OCI-LY3 (cell line): ENCODE measurements at regions not wholly inside any gene's neighbourhood (a gene's known extent, or its start where the extent isn't known, plus 50 kb on each side); places are given as distances from the start of the nearest gene placed in this dataset.

Experiments used
- H2AFZ ChIP-seq: fragments of 200-600, 300-600 bp; shearing (Covaris generic); 2 replicates; pipeline ENCODE4 v1.6.0; 2014; ENCODE audit warnings: antibody characterized with exemption, low read depth, low read length
- H3K27ac ChIP-seq: fragments of 200-600, 300-600 bp; sonication (generic); 2 replicates; pipeline ENCODE4 v1.5.1; 2014; ENCODE audit warnings: mild to moderate bottlenecking, low read length, moderate library complexity, mixed read lengths
- H3K27me3 ChIP-seq: fragments of 200-600, 300-600 bp; sonication (generic); 2 replicates; pipeline ENCODE4 v1.6.1; 2014; ENCODE audit warnings: low read depth, low read length, mixed read lengths
- H3K36me3 ChIP-seq: fragments of 200-600, 300-600 bp; sonication (generic); replicated peaks from 2 replicates; pipeline ENCODE3; 2014; ENCODE audit warnings: low read depth, low read length, mixed read lengths
- H3K4me1 ChIP-seq: fragments of 300-600, 200-600 bp; sonication (generic); 2 replicates; pipeline ENCODE4 v1.6.1; 2014; ENCODE audit warnings: low read length, mixed read lengths
- H3K4me2 ChIP-seq: fragments of 200-600, 300-600 bp; sonication (generic); 2 replicates; pipeline ENCODE4 v1.6.1; 2014; ENCODE audit warnings: low read length, mixed read lengths
- H3K4me3 ChIP-seq: fragments of 300-600, 200-600 bp; sonication (generic); 2 replicates; pipeline ENCODE4 v1.5.1; 2014; ENCODE audit warnings: antibody characterized with exemption, mild to moderate bottlenecking, low read length, moderate library complexity
- H3K79me2 ChIP-seq: fragments of 300-600, 200-600 bp; shearing (Covaris generic); 2 replicates; pipeline ENCODE4 v1.6.1; 2014; ENCODE audit warnings: mild to moderate bottlenecking, low read length, mixed read lengths
- H3K9ac ChIP-seq: fragments of 300-600, 200-600 bp; shearing (Covaris generic); 2 replicates; pipeline ENCODE4 v1.6.0; 2014; ENCODE audit warnings: mild to moderate bottlenecking, low read length, moderate library complexity
- H3K9me3 ChIP-seq: fragments of 200-600, 300-600 bp; shearing (Covaris generic); 2 replicates; pipeline ENCODE4 v1.6.1; 2014; ENCODE audit warnings: low read length, mixed read lengths; ENCODE audit not compliant: insufficient read depth
- H4K20me1 ChIP-seq: fragments of 200-600, 300-600 bp; sonication (generic); 2 replicates; pipeline ENCODE4 v1.6.1; 2016; ENCODE audit warnings: low read length, mixed read lengths; ENCODE audit not compliant: insufficient read depth
- EZH2phosphoT487 ChIP-seq: fragments of 200-600 bp; shearing (Covaris generic); IDR thresholded peaks from 2 replicates; pipeline ENCODE4 v1.6.1; 2018; ENCODE audit warnings: antibody characterized with exemption, mixed run types, low read depth
- TF ChIP-seq, protein P1 (sequence below): fragments of 200-600, 300-600 bp; sonication (generic); IDR thresholded peaks from 2 replicates; pipeline ENCODE4 v1.5.1; 2014; ENCODE audit warnings: antibody characterized with exemption, low read length, low read depth

GRCh38 chr6:122223251-122223650 lies 176.2 kb upstream of the HSF2 start:
- no peak overlapping the region for H3K9ac ChIP-seq
- H3K9me3 ChIP-seq, result no peaks in the 10 kb centered on the region
- H4K20me1 ChIP-seq, result no peaks in the 10 kb centered on the region
- H3K27ac ChIP-seq, result no peak overlapping the region
- H3K36me3 ChIP-seq, result no peaks in the 10 kb centered on the region
- no peak overlapping the region for H3K4me3 ChIP-seq
- H2AFZ ChIP-seq, result no peak overlapping the region
- TF ChIP-seq, protein P1, sequence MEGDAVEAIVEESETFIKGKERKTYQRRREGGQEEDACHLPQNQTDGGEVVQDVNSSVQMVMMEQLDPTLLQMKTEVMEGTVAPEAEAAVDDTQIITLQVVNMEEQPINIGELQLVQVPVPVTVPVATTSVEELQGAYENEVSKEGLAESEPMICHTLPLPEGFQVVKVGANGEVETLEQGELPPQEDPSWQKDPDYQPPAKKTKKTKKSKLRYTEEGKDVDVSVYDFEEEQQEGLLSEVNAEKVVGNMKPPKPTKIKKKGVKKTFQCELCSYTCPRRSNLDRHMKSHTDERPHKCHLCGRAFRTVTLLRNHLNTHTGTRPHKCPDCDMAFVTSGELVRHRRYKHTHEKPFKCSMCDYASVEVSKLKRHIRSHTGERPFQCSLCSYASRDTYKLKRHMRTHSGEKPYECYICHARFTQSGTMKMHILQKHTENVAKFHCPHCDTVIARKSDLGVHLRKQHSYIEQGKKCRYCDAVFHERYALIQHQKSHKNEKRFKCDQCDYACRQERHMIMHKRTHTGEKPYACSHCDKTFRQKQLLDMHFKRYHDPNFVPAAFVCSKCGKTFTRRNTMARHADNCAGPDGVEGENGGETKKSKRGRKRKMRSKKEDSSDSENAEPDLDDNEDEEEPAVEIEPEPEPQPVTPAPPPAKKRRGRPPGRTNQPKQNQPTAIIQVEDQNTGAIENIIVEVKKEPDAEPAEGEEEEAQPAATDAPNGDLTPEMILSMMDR, result no peak
- no peak for TF ChIP-seq EZH2phosphoT487
- no peaks in the 10 kb centered on the region for H3K79me2 ChIP-seq
- H3K4me2 ChIP-seq, result no peak overlapping the region
- no peaks in the 10 kb centered on the region for H3K27me3 ChIP-seq
- no peaks in the 10 kb centered on the region for H3K4me1 ChIP-seq

DNA sequence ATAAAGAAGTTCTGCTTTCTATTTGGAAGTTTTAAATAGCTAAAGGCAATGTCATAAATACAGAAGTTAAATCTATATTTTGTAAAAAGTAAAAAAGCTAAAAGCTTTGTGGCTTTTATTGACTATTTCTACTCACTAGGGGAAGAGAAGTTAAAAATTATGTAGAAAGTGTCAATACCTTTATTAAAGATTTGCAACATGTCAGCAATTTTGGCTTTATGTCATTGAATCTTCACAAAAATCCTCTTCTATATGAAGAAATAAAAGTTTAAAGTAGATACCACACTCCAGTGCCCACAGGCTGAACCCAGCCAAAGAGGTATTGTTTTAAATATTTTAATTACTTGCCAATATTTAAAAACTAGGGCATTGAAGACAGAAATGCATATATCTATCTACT lies 160.6 kb upstream of the HSF2 start:
- no peaks in the 10 kb centered on the region for H3K79me2 ChIP-seq
- no peaks in the 10 kb centered on the region for H4K20me1 ChIP-seq
- H3K27ac ChIP-seq, result no peak overlapping the region
- H3K27me3 ChIP-seq, result no peaks in the 10 kb centered on the region
- no peak overlapping the region for H3K4me2 ChIP-seq
- no peak overlapping the region for H3K9ac ChIP-seq
- no peak overlapping the region for H2AFZ ChIP-seq
- no peaks in the 10 kb centered on the region for H3K36me3 ChIP-seq
- H3K9me3 ChIP-seq, result no peaks in the 10 kb centered on the region
- TF ChIP-seq, protein P1, result no peak
- TF ChIP-seq EZH2phosphoT487, result no peak
- no peak overlapping the region for H3K4me3 ChIP-seq
- H3K4me1 ChIP-seq, result no peaks in the 10 kb centered on the region

GRCh38 chr6:122246906-122247658 lies 152.4 kb upstream of the HSF2 start:
- Histone ChIP-seq H3K4me1 (no peaks in the 10 kb centered on the region), H3K9ac (no peak overlapping the region), H3K36me3 (no peaks in the 10 kb centered on the region), H4K20me1 (no peaks in the 10 kb centered on the region), H3K9me3 (no peaks in the 10 kb centered on the region), H3K79me2 (no peaks in the 10 kb centered on the region), H3K27ac (no peak overlapping the region), H3K4me2 (no peak overlapping the region), H3K4me3 (no peak overlapping the region), H3K27me3 (no peaks in the 10 kb centered on the region), H2AFZ (no peak overlapping the region)
- no peak for TF ChIP-seq EZH2phosphoT487
- TF ChIP-seq, protein P1, result no peak

GRCh38 chr6:122248001-122248669 lies 151.3 kb upstream of the HSF2 start:
- Histone ChIP-seq H3K4me1 (no peaks in the 10 kb centered on the region), H3K79me2 (no peaks in the 10 kb centered on the region), H3K36me3 (no peaks in the 10 kb centered on the region), H4K20me1 (no peaks in the 10 kb centered on the region), H3K27ac (no peak overlapping the region), H2AFZ (no peak overlapping the region), H3K9me3 (no peaks in the 10 kb centered on the region), H3K9ac (no peak overlapping the region), H3K27me3 (no peaks in the 10 kb centered on the region), H3K4me2 (no peak overlapping the region), H3K4me3 (no peak overlapping the region)
- TF ChIP-seq EZH2phosphoT487, result no peak
- TF ChIP-seq, protein P1, result no peak
